ENCODE measurements at regions not wholly inside any gene's neighbourhood (a gene's known extent, or its start where the extent isn't known, plus 50 kb on each side); places are given as distances from the start of the nearest gene placed in this dataset.

GRCh38 chr3:151989621-151990020 is 116.2 kb downstream of the SUCNR1 start:
- no peak for TF ChIP-seq CTCF (conservative IDR thresholded peaks at IDR 0.05; ENCODE audit: control insufficient read depth, insufficient read depth, low read depth, low read length)
- H3K4me3 ChIP-seq (ENCODE audit: control insufficient read depth, low read depth, low read length), result no peak overlapping the region
- no peak for DNase-seq (ENCODE audit: low read depth)

GRCh38 chr3:151990696-151991376 is 117.4 kb downstream of the SUCNR1 start:
- DNase-seq (ENCODE audit: low read depth), result no peak
- no peak for TF ChIP-seq CTCF (conservative IDR thresholded peaks at IDR 0.05; ENCODE audit: control insufficient read depth, insufficient read depth, low read depth, low read length)
- no peak overlapping the region for H3K4me3 ChIP-seq (ENCODE audit: control insufficient read depth, low read depth, low read length)

- TF ChIP-seq CTCF (conservative IDR thresholded peaks at IDR 0.05; ENCODE audit: control insufficient read depth, insufficient read depth, low read depth, low read length), result no peak
- H3K4me3 ChIP-seq (ENCODE audit: control insufficient read depth, low read depth, low read length), result no peak overlapping the region
- no peak for DNase-seq (ENCODE audit: low read depth)
These were observed 119.0 kb downstream of the SUCNR1 start for GRCh38 chr3:151992326-151993041.

- TF ChIP-seq CTCF (conservative IDR thresholded peaks at IDR 0.05; ENCODE audit: control insufficient read depth, insufficient read depth, low read depth, low read length), result no peak
- no peak for DNase-seq (ENCODE audit: low read depth)
- H3K4me3 ChIP-seq (ENCODE audit: control insufficient read depth, low read depth, low read length), result no peak overlapping the region
These were observed 121.6 kb downstream of the SUCNR1 start for GRCh38 chr3:151995091-151995490.

GRCh38 chr3:151998744-151999143 is 125.3 kb downstream of the SUCNR1 start:
- TF ChIP-seq CTCF (conservative IDR thresholded peaks at IDR 0.05; ENCODE audit: control insufficient read depth, insufficient read depth, low read depth, low read length), result no peak
- no peak for DNase-seq (ENCODE audit: low read depth)
- no peak overlapping the region for H3K4me3 ChIP-seq (ENCODE audit: control insufficient read depth, low read depth, low read length)

GRCh38 chr3:151999936-152000335 is 126.5 kb downstream of the SUCNR1 start:
- DNase-seq (ENCODE audit: low read depth), result no peak
- H3K4me3 ChIP-seq (ENCODE audit: control insufficient read depth, low read depth, low read length), result no peak overlapping the region
- TF ChIP-seq CTCF (conservative IDR thresholded peaks at IDR 0.05; ENCODE audit: control insufficient read depth, insufficient read depth, low read depth, low read length), result no peak
